ENCODE measurements at regions not wholly inside any gene's neighbourhood (a gene's known extent, or its start where the extent isn't known, plus 50 kb on each side); places are given as distances from the start of the nearest gene placed in this dataset.
"Not testable (repeated sequence)": the region's sequence is repeated elsewhere in the genome, so short reads cannot be mapped to it uniquely, and the experiment has no call there.

DNA sequence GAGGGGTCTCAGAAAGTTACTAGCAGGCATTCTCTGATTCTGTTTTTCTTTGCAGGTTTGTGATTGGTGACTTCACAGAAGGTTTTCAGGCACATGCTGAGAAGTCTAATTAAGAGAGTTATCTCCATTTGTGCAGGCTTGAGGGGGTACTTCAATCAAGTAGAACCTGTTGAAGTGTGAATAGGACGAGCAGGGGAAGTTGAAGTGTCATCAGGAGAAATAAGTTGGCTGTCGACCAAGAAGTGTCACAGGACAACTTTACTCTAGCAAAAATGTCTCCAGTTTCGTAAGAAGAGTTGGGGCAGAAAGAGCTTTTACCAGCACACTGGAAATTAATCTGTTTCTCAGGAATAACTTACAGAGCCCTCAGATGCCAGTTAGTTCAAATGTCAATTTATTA, 576.5 kb upstream of the SLITRK5 start:
- DNase-seq (ENCODE audit: low spot score): no peak

DNA sequence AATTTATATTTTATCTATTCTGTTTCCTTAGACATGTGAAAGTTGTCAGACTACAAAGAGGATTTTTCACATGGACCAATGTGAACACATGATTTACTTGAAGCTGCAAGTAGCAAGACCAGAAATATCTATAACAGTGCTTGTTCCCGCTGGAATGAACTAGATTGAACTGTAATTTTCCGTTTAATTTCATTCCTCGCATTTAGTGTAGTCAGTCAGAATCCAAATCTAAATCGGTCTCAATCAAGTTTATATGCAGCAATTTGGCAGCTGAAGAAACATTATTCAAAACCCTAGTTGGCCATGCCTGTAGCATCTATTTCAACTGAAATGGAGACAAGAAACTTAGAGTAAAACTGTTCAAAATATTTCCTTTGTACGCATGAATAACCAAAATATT, 570.7 kb upstream of the SLITRK5 start:
- no peak for DNase-seq (ENCODE audit: low spot score)

DNA sequence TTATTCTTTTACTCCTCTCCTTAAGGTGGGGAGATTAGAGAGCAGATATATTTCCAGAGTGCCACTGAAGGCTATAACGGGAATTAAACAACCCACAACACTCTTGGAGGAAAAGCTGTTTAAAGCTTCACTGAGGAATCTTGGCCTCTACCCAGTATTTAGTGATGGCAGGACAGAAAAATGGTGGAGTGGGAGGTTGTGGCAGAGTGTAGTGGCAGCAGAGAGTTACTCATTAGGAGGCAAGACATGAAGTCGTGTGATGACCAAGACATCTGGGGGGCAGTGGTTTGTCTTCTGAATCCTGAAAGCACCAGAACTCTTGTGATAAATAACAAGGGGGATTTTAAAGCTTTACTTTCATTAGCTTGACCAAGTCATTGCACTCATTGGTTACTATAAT, 563.5 kb upstream of the SLITRK5 start:
- DNase-seq (ENCODE audit: low spot score): no peak

DNA sequence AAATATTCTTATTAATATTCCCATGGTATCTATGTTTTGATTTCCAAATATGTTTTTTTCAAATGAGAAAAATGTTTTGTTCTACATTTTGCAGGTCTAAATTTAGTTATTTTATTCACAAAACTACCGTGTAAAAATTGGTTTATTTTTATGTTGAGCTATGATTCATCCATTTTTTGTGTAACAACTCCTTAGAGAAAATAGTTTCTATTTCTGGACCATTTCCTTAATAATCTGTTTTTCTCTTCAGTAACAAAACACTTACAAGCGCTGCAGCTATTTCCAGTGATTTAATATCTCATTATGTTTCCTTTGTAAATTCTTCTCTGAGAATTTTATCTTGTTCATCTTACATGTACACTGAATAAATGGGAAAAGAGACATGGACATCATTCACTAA, 550.7 kb upstream of the SLITRK5 start:
- no peak for DNase-seq (ENCODE audit: low spot score)

DNA sequence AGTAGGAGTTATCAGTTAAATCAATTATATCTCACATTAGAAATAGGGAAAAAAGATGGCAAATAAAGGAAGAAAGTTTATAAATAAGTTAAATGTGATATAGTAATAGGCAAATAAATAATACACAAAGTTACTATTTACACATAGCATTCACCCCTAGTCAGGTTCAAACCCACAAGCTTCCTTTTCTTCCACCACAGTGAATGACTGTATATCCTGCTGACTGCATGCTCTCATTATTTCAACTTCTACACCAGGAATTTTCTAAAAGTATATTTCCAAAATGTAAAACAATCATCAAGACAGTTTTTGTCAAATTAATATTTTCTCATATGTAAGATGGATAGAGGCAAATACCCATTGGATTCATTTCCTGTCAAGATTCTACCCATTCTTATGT, 548.6 kb upstream of the SLITRK5 start:
- no peak for DNase-seq (ENCODE audit: low spot score)

DNA sequence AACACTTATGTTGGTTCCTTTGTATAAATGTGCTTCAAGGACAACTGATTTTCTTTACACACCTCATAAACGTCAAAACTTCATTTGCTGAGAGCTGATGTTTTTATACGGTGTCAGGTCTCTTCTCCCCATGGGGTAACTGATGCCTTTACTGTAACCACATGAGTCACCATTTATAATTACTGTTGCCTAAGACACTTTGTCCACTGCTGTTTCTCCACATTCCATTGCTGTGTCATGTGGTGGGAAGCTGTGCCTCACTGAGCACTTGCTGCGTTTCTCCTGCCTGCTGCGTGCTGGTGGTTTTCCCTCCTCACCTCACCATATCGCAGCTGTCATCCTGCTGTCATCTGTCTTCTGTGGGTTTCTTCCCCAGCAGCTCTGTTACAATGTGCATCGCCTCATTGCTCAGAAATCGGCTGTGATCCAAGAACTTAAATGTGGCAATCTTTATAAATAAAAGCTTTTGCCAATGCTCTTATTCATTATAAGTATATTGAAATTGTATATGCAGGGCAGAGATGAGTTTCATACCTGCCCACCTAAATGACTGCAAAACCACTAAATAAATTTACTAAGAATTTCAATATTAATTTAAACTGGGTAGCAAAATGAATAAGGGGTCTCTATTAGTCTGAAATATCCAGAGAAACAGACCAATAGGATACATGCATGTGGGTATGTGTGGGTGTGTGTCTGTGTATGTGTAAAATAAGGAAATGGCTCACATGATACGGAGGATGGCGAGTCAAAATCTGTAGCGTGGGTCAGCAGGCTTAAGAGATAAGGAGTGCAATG, 547.0 kb upstream of the SLITRK5 start:
- DNase-seq (ENCODE audit: low spot score): no peak

DNA sequence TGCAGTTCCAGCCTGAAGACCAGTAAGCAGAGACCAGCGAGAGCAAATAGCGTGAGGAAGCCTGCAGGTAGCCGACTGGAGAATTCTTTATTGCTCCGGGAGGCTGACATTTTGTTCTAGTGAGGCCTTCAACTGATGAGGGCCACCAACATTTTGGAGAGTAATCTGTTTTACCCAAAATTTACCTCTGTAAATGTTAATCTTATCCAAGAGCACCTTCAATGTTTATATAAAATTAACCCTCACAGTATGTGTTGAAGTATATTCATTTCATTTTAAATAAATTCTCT, 546.4 kb upstream of the SLITRK5 start:
- DNase-seq (ENCODE audit: low spot score): no peak

DNA sequence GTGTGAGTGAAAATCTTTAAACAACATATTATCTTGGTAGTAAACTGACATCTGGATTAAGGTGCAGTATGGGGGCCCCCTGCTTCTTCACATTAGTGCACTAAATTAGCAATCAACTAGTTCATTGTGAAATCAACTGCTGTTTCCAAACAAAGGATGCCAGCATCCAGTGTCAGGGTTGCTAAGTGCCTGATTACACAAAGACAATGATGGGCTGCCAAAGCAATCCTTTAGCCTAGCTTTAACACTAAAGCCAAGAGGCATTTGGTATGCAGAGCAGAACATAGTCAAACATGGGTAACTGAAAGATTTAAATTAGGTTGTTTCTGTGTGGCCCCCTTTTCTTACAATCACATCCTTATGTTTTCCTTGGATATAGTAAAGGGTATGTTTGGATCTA, 543.1 kb upstream of the SLITRK5 start:
- no peak for DNase-seq (ENCODE audit: low spot score)

DNA sequence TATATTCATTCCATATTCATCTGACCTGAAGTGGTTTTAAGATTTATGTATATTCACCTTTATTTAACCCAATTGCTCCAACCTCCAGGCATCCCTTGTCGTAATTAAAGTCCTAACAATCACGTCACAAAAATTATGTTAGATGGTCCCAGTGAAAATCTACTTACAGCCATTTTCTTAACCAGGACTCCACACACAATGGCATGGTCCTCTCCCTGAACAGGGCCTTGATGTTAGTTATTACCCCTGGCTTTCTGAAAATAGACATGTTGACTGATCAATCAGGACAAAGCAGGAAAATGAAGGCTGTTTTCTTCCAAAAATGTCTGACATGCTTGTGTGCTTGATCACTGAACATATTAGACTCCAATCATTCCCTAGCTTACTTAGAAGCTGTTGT, 542.7 kb upstream of the SLITRK5 start:
- no peak for DNase-seq (ENCODE audit: low spot score)

DNA sequence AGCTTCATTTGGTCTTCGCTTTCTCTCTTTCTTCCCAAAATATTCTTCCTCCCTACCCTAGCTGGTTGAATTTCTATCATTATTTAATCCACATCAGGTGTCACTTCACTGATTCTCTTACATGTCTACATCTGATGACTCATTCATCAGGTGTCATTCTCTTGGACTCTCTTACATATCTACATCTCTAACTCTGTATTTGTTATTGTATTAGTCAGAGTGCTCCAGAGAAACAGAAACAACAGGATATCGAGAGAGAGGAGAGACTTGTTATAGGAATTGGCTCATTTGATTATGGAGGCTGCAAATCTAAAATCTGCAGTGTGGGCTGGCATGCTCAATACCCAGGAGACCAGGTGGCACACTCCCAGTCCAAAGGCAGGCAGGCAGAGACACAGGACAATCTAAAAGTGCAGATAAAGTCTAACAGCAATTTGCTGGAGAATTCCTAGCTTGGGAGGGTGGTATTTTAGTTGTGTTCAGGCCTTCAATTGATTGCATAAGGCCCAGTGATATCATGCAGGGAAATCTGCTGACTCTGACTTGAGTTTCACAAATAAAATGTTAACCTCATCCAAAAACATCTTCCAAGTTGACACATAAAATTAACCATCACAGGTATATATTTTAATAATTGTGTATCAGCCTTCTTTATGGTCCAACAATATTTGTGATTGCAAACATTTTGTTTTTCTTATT, 541.4 kb upstream of the SLITRK5 start:
- DNase-seq (ENCODE audit: low spot score): no peak

DNA sequence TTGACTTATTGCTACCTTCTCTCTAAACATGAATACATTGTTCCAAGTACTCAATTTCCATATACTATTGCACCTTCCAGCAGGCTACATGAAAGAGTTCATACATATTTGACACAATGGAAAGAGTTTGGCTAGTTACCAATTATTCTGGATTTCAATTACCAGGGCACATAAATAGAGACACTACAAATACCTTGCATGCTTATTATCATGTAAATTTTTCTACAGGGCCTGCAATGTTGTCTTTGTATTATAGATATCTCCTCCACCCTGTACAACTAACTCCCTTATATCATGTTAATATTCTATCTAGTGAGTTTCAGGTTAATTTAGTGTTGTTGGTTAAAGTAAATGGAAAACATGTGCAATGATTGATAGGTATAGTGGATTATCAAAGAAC, 540.7 kb upstream of the SLITRK5 start:
- DNase-seq (ENCODE audit: low spot score): no peak

DNA sequence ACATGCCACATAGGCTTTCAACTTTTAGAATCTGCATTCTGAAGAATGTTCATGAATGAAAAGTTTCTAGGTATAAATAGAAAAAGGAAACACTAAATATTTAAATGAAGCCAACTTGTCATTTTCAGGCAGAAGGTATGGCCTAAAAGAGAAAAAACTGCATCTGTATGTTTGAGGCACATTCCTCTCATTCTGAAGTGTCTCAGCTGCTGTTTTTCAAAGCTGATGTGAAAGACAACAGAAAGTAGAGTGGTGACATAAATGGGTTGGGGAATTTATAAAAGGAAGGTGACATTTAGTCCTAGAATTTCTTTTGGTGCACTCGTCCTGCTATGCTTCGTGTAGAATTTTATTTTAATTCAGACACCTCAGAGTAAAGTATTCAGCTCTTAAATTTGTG, 539.6 kb upstream of the SLITRK5 start:
- DNase-seq (ENCODE audit: low spot score): no peak

DNA sequence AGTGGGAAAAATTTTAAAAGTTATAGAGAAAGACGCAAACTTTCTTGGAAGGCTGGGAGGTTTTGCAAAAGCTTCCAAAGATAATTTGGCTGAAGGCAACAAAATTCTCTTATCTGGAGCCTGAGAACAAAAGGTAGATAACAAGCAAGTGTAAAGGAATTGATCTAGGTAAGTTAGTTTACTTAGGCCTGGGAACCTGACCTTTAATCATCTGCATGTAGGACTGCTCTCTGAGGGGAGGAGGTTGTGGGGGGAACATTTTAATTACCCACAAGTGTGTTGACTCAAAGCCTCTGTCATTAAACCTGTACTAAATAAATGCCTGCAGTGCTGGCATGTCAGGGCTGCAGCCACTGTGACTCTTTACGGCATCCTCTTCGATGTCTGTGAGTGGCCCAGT, 532.3 kb upstream of the SLITRK5 start:
- DNase-seq (ENCODE audit: low spot score): no peak

DNA sequence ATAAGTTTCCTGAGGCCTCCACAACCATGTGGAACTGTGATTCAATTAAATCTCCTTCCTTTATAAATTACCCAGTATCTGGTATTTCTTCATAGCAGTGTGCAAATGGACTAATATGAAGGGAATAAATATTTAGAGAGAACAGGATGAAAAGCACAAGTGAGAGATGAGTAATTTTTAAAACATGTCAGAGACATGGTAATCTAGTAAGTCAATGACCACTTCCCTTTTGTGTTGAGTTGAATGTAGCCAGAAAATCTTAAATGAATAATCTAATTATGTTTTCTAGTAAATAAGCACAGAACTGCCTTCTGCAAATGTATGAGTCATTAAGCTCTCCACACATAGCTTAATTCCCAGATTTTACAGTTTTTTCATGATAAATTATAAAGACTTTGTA, 524.1 kb upstream of the SLITRK5 start:
- DNase-seq (ENCODE audit: low spot score): no peak

DNA sequence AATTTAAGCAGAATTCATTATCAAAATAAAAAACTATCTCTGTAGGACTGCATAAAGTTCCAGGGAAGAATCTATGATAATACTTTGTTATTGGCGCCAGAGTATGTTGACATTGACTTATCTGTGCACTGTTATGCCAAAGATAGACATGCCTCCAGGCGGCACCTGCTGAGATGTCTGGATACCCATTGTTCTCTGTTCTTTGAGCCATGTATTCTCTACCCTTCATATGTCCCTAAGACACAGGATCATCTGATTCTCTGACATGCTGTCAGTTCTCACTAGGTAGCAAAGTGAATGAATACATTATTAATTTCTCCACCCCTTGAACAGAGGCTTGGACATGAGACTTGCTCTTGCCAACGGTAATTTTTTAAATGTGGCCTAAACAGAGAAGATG, 517.8 kb upstream of the SLITRK5 start:
- no peak for DNase-seq (ENCODE audit: low spot score)

DNA sequence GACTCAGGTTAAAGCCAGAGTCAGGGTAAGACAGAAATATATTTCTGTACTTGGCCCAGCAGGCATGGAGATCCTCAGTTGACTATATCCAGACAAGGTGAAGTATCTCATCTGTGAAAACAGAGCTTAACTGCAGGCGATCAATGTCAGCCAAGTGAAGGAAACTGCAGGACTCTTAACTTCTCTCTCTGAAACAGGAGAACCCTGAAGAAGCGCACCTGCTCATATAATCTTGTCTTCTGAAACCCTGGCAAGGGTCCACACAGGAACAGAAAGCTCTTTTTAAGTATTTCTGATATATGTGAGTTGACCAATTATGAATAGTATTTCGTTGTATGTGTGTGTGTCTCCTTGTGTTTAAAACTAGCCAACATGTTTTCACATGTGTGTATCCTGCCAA, 504.8 kb upstream of the SLITRK5 start:
- no peak for DNase-seq (ENCODE audit: low spot score)

DNA sequence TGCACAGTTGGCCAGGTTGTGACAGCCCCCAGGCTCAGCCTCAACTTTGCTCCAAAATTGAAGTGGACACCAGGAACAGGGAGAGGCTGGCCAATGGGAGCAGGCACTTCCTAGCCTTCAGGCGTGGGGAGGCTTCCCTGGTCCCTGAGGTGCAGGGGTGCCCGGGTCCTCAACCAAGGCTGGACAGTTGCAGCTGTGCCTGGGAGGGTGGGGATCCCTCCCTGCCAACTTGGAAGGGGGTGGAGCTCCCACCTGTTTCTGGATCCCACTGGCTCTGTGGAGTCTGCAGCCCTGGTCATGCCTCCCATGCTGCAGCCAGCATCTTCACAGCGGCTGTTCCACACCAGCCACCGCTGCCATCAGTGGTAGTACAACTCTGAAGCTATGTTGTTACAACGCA, 502.8 kb upstream of the SLITRK5 start:
- no peak for DNase-seq (ENCODE audit: low spot score)

DNA sequence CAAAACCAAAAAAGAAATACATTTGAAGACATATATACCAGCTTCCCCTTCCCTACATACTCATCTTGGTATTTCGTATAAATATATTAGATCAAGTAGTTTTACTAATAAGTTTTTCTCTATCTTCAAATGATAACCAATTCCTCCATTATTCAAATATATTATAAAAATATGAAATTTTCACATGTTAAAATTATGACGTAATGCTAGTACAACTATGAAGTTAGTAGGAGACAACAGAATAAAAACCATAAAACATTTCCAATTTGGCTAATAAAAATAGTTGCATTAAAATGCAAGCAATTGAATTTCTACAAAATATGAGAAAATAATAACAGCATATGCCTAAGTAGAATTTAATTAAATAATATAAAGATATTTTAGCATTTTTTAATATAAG, 501.8 kb upstream of the SLITRK5 start:
- no peak for DNase-seq (ENCODE audit: low spot score)

DNA sequence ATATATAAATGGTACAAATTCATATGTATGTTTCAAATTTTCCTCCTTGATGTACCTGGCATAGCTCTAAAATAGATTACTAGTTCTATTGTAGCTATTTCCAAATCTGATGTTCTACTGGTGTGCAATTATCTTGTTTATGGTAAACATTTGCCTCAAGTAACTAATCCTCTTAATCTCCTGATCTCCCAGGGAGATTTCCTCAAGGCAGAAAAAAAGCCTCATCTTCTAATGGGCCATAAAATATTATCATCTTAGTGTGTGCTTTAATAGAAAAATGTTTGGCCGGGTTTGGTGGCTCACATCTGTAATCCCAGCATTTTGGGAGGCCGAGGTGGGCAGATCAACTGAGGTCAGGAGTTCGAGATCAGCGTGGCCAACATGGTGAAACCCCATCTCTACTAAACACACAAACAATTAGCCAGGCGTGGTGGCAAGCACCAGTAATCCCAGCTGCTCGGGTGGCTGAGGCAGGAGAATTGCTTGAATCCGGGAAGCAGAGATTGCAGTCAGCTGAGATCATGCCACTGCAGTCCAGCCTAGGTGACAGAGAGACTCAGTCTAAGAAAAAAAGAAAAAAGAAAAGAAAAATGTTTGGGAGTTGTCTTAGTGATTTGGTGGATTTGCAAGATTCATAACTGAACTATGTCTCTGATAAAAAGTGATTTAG, 498.9 kb upstream of the SLITRK5 start:
- DNase-seq (ENCODE audit: low spot score): no peak

DNA sequence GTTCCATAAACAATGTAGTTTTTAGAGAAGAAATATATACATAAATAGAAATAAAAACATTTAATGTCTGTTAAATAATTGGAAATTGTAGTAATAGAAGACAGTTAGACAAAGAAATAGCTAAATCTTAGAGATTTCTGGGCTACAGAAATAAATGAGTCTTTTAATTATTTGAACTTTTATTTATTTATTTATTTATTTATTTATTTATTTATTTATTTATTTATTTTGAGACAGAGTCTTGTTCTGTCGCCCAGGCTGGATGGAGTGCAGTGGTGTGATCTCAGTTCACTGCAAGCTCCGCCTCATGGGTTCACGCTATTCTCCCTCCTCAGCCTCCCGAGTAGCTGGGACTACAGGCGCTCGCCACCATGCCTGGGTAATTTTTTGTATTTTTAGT, 486.0 kb upstream of the SLITRK5 start:
- DNase-seq (ENCODE audit: low spot score): not testable (repeated sequence)

DNA sequence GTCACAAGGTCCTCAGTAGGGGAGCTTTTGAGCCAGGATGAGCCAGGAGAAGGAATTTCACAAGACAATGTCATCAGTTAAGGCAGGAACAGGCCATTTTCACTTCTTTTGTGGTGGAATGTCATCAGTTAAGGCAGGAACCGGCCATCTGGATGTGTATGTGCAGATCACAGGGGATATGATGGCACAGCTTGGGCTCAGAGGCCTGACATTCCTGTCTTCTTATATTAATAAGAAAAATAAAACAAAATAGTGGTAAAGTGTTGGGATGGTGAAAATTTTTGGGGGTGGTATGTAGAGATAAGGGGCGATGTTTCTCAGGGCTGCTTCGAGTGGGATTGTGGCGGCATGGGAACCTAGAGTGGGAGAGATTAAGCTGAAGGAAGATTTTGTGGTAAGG, 484.5 kb upstream of the SLITRK5 start:
- DNase-seq (ENCODE audit: low spot score): not testable (repeated sequence)

DNA sequence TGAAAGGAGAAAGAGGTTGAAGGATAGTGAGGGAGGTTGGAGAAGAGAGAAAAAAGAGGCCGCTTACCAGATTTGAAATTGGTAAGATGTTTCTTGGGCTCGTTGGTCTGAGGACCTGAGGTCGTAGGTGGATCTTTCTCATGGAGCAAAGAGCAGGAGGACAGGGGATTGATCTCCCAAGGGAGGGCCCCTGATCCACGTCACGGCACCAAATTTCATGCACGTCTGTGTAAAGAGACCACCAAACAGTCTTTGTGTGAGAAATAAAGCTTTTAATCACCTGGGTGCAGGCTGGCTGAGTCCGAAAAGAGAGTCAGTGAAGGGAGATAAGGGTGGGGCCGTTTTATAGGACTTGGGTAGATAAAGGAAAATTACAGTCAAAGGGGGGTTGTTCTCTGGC, 479.7 kb upstream of the SLITRK5 start:
- not testable (repeated sequence) for DNase-seq (ENCODE audit: low spot score)

DNA sequence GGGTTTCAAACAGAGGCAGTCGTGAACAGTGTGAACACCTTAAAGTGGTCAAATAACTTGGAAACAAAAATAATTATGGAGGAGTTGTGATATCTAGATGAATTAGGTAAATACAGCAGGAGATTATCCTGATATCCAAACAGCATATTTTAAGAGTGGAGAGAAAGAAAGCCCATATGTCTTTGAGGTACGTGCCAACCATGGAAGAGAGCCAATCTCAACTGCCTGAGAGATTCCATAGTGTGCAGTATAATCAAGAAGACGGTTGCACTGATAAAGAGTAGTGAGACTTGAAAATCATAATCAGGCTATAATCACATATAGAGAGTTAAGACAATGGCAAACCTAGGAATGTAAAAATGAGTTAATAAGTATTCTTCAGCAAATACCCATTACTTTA, 472.8 kb upstream of the SLITRK5 start:
- DNase-seq (ENCODE audit: low spot score): no peak

DNA sequence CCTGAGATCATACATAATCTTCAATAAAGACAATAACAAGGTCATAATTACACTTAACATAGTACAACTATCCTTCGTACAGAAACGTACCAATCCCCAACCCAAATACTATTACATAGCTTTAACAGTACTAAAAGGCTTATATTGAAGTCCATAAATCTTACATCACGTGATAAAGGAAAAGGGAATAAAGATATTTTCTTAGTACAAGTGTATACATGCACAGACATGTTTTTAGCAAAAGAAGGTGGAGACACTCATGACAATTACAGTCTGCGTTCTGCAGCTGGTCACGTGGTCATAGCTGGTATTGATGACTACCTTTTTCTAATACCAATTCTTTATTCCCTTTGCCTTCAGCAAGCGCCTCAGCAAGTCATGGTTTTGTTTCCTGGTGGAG, 464.5 kb upstream of the SLITRK5 start:
- DNase-seq (ENCODE audit: low spot score): no peak
